GM18505 (cell line): ENCODE measurements at regions not wholly inside any gene's neighbourhood (a gene's known extent, or its start where the extent isn't known, plus 50 kb on each side); places are given as distances from the start of the nearest gene placed in this dataset.
"Not testable (repeated sequence)": the region's sequence is repeated elsewhere in the genome, so short reads cannot be mapped to it uniquely, and the experiment has no call there.

Source experiments
- ATAC-seq: cut with Tn5 transposase; IDR thresholded peaks from one replicate; pipeline ENCODE4 v1.9.1; 2021; ENCODE audit not compliant: unreplicated experiment
- POLR2A ChIP-seq: IDR thresholded peaks from 4 replicates; pipeline ENCODE4 v1.6.1; 2011; ENCODE audit warnings: borderline replicate concordance; ENCODE audit not compliant: insufficient read depth, insufficient read length; ENCODE audit errors: extremely low read depth

- no peak for ATAC-seq
- TF ChIP-seq POLR2A, result no peak
These were observed 81.3 kb upstream of the BHLHE40 start for GRCh38 chr3:4897765-4898453.

GRCh38 chr3:4898454-4899313, 80.6 kb upstream of the BHLHE40 start:
- peak; percentile 93 for ATAC-seq
- TF ChIP-seq POLR2A, result no peak

DNA sequence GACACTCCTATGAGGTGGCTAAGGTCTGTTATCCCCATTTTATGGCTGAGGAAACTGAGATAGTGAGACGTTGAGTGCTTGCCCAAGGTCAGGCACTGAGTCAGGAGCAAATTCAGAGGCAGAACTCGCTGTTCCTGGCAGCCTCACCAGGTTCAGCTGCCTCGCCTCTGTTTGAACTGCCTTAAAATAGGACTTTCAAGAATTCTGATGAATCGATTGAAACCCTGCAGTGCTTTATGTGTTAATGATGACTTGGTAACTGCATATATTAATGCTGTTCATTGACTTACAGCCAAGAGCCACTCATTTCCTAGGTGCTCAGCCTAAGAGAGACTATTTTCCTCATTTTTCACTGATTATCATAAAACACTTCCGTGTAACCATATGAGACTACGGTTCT, 79.5 kb upstream of the BHLHE40 start:
- no peak for ATAC-seq
- no peak for TF ChIP-seq POLR2A

- no peak for TF ChIP-seq POLR2A
- ATAC-seq, result no peak
These were observed 78.9 kb upstream of the BHLHE40 start for GRCh38 chr3:4900298-4900697.

DNA sequence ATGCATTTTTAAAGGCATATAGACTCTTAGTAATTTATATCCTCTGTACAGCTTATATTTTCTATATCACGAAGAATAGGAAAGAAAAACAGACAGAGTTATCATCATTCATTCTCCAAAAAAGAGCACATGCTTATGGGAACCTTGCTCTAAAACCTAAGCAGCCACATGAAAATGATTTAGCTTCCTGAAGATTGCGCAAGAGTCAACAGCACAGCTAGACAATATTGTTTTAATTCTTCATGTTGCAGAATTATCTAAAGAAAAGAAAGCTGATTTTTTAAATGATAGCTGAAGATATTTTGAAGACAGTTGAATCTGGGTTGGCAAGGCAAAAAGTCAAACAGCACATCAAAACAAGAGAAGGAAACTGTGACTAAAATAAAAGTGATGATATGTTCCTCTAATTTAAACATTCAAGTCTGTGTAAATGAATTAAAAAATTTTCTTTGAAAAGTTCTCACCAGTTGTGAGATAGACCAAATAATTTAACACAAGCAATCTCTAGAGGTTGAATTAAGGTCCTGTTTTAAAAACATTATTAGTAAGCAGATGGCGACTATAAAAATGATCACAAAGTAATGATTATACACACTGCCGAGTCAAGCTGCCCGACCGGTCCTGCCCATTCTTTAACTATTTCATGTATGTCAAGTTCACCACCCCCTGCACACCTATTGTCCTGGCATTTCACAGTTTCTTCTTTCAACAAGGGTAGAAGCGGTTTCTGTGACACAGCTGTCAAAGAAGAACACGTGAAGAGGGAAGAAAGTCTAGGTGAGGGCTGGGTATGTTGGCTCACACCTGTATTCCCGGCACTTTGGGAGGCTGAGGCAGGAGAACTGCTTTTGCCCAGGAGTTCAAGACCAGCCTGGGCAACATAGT, 74.2 kb upstream of the BHLHE40 start:
- no peak for ATAC-seq
- no peak for TF ChIP-seq POLR2A

DNA sequence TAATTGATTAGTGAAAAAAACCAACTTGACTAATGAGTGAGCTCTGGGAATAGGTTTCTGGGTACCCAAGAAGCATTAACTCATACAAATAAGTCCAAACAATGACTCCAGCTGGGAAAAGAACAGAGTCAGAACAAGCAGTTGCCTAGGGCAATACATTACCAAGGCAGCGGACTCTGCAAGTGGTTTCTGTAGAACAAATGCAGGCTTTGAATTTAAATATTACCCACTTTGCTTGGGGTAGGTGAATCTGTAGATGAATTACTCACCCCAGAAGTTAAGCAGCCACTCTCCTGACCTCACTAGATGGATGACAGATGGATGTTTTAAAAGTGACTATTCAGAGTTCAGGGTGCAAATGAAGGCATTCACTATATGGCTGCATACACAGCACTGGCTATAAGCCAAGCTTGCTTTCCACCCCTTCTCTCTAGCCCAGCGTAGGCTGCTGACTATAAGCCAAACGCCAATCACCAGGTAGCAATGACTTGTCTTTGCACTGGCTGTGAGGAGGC, 73.1 kb upstream of the BHLHE40 start:
- no peak for ATAC-seq
- no peak for TF ChIP-seq POLR2A

GRCh38 chr3:4907050-4907449, 72.2 kb upstream of the BHLHE40 start:
- TF ChIP-seq POLR2A, result no peak

GRCh38 chr3:4907643-4908432, 71.4 kb upstream of the BHLHE40 start:
- no peak for TF ChIP-seq POLR2A
- no peak for ATAC-seq

More at GRCh38 chr3:4907050-4907449, 72.2 kb upstream of the BHLHE40 start:
- ATAC-seq, result no peak

DNA sequence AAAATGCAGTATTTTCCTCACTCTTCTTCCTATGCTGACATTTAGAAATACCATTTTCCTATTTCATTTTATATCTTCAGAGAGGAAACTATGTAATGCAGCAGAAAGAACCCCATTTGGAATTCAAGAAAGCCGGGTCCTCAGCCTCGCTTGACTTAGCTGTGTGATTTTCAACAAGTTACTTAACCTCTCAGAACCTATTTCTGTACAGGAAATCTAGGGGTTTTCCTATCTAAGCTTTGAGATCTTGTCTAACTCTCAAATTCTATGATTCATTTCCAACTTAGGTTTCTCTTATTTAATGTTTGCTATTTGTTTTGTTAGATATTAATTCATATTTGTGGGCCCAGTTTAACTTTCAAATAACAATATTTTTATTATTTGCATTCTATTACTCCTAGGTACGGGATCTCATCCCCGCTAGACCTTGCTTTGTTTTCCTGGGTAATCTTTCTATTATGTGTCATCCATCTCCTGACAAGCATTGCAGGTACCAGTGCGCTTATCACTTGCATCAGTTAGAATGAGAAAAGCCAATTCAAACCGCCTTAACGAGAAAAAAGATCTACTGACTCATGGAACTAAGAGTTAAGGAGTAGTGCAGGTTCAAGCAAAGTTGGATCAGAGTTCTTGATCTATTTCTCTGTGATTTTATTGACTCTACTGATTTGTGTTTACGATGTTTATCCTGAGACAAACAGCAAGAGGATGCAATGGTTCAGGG, 70.6 kb upstream of the BHLHE40 start:
- ATAC-seq, result no peak
- TF ChIP-seq POLR2A, result no peak

DNA sequence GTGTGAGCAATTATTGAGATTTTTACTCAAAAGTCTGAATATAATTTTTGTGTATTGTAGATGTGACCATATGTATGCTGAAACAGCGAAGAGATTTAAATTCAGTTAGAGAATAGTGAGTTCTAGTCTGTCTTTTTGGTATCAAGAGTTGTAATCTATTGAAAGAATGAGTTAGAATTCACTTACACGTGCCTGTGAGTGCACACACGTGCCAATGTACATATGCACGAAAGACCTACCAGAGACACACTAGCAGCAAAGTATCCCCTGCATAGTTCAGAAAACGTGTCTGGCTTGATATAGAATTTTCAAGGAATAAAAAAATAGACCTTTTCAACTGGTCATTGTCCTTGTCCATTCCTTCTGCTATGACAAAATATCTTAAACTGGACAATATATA, 64.8 kb upstream of the BHLHE40 start:
- no peak for ATAC-seq
- no peak for TF ChIP-seq POLR2A

DNA sequence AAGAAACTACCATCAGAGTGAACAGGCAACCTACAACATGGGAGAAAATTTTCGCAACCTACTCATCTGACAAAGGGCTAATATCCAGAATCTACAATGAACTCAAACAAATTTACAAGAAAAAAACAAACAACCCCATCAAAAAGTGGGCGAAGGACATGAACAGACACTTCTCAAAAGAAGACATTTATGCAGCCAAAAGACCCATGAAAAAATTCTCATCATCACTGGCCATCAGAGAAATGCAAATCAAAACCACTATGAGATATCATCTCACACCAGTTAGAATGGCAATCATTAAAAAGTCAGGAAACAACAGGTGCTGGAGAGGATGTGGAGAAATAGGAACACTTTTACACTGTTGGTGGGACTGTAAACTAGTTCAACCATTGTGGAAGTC, 57.6 kb upstream of the BHLHE40 start:
- not testable (repeated sequence) for ATAC-seq

DNA sequence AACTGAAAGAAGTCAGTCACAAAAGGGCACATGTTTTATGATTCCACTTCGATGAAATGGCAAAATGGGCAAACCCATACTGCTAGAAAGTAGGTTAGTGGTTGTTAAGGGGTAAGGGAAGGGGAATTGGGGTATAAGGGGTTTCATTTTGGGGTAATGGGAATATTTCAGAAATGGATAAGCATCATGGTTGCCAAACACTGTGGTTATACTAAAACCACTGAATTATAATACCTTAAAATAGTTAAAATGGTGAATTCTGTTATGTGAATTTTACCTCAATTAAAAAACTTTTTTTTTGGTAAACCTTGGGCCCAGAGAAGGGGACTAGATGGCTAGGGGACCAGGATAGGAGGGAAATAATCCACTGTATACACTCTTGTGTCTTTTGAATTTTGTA, 52.3 kb upstream of the BHLHE40 start:
- TF ChIP-seq POLR2A, result no peak
- no peak for ATAC-seq
